ENCODE measurements at regions not wholly inside any gene's neighbourhood (a gene's known extent, or its start where the extent isn't known, plus 50 kb on each side); places are given as distances from the start of the nearest gene placed in this dataset.

- Mint-ChIP-seq H3K4me1 (no peaks in the 10 kb centered on the region), H3K36me3 (ENCODE audit: low read depth) (no peaks in the 10 kb centered on the region), H3K9me3 (peaks cover 3% of the 10 kb centered on the region), H3K4me3 (no peak overlapping the region), H3K27me3 (peaks cover 3% of the 10 kb centered on the region), H3K27ac (no peak overlapping the region)
- no peak for ATAC-seq
- DNase-seq, result no peak
These were observed 246.9 kb upstream of the GLI3 start for GRCh38 chr7:42483886-42484285.

GRCh38 chr7:42479816-42480633 is 243.0 kb upstream of the GLI3 start:
- Mint-ChIP-seq H3K27me3 (peaks cover 3% of the 10 kb centered on the region), H3K4me1 (no peaks in the 10 kb centered on the region), H3K9me3 (no peaks in the 10 kb centered on the region), H3K4me3 (no peak overlapping the region), H3K27ac (no peak overlapping the region), H3K36me3 (ENCODE audit: low read depth) (no peaks in the 10 kb centered on the region)
- ATAC-seq, result no peak
- DNase-seq, result no peak

- Mint-ChIP-seq H3K4me1 (no peaks in the 10 kb centered on the region), H3K4me3 (no peak overlapping the region)
These were observed 242.4 kb upstream of the GLI3 start for GRCh38 chr7:42479452-42479815.

GRCh38 chr7:42478717-42479116 is 241.7 kb upstream of the GLI3 start:
- DNase-seq (no peak), ATAC-seq (no peak)
- no peak overlapping the region for H3K4me3 Mint-ChIP-seq

More at GRCh38 chr7:42479452-42479815, 242.4 kb upstream of the GLI3 start:
- ATAC-seq (no peak), DNase-seq (no peak)
- Mint-ChIP-seq H3K9me3 (peaks cover 3% of the 10 kb centered on the region), H3K27ac (no peak overlapping the region), H3K27me3 (peaks cover 3% of the 10 kb centered on the region), H3K36me3 (ENCODE audit: low read depth) (no peaks in the 10 kb centered on the region)

GRCh38 chr7:42476255-42476654 is 239.2 kb upstream of the GLI3 start:
- Mint-ChIP-seq H3K36me3 (ENCODE audit: low read depth) (no peaks in the 10 kb centered on the region), H3K27ac (no peak overlapping the region), H3K27me3 (peaks cover 2% of the 10 kb centered on the region), H3K4me3 (no peak overlapping the region), H3K9me3 (peaks cover 8% of the 10 kb centered on the region), H3K4me1 (peaks cover 6% of the 10 kb centered on the region)
- DNase-seq (no peak), ATAC-seq (no peak)

More at GRCh38 chr7:42478717-42479116, 241.7 kb upstream of the GLI3 start:
- H3K36me3 Mint-ChIP-seq (ENCODE audit: low read depth), result no peaks in the 10 kb centered on the region
- H3K27me3 Mint-ChIP-seq, result peaks cover 3% of the 10 kb centered on the region
- peaks cover 3% of the 10 kb centered on the region for H3K9me3 Mint-ChIP-seq
- no peaks in the 10 kb centered on the region for H3K4me1 Mint-ChIP-seq
- H3K27ac Mint-ChIP-seq, result no peak overlapping the region

- Mint-ChIP-seq H3K4me1 (peaks cover 6% of the 10 kb centered on the region), H3K36me3 (ENCODE audit: low read depth) (no peaks in the 10 kb centered on the region), H3K9me3 (peaks cover 8% of the 10 kb centered on the region), H3K4me3 (no peak overlapping the region), H3K27me3 (peaks cover 2% of the 10 kb centered on the region), H3K27ac (no peak overlapping the region)
- DNase-seq (no peak), ATAC-seq (no peak)
These were observed 238.1 kb upstream of the GLI3 start for GRCh38 chr7:42475082-42475481.

- H3K36me3 Mint-ChIP-seq (ENCODE audit: low read depth), result no peaks in the 10 kb centered on the region
- peaks cover 6% of the 10 kb centered on the region for H3K4me1 Mint-ChIP-seq
- H3K9me3 Mint-ChIP-seq, result peaks cover 8% of the 10 kb centered on the region
- no peak overlapping the region for H3K27ac Mint-ChIP-seq
- ATAC-seq (no peak), DNase-seq (no peak)
- peaks cover 2% of the 10 kb centered on the region for H3K27me3 Mint-ChIP-seq
- H3K4me3 Mint-ChIP-seq, result no peak overlapping the region
These were observed 236.1 kb upstream of the GLI3 start for GRCh38 chr7:42473099-42473498.

GRCh38 chr7:42471573-42472174 is 234.7 kb upstream of the GLI3 start:
- peaks cover 8% of the 10 kb centered on the region for H3K9me3 Mint-ChIP-seq
- H3K27ac Mint-ChIP-seq, result no peak overlapping the region
- ATAC-seq (peak; percentile 83), DNase-seq (no peak)
- H3K36me3 Mint-ChIP-seq (ENCODE audit: low read depth), result no peaks in the 10 kb centered on the region
- H3K4me3 Mint-ChIP-seq, result no peak overlapping the region
- H3K4me1 Mint-ChIP-seq, result peaks cover 6% of the 10 kb centered on the region
- peaks cover 2% of the 10 kb centered on the region for H3K27me3 Mint-ChIP-seq

- Mint-ChIP-seq H3K36me3 (ENCODE audit: low read depth) (no peaks in the 10 kb centered on the region), H3K27ac (no peak overlapping the region), H3K27me3 (peaks cover 2% of the 10 kb centered on the region), H3K4me3 (no peak overlapping the region), H3K4me1 (peaks cover 6% of the 10 kb centered on the region), H3K9me3 (peaks cover 5% of the 10 kb centered on the region)
- no peak for DNase-seq
- ATAC-seq, result no peak
These were observed 232.3 kb upstream of the GLI3 start for GRCh38 chr7:42469341-42469740.

GRCh38 chr7:42468471-42468870 is 231.5 kb upstream of the GLI3 start:
- Mint-ChIP-seq H3K27me3 (peaks cover 2% of the 10 kb centered on the region), H3K36me3 (ENCODE audit: low read depth) (no peaks in the 10 kb centered on the region), H3K27ac (no peak overlapping the region), H3K4me1 (peaks cover 6% of the 10 kb centered on the region), H3K9me3 (peaks cover 5% of the 10 kb centered on the region), H3K4me3 (no peak overlapping the region)
- DNase-seq (no peak), ATAC-seq (no peak)

- no peak for DNase-seq
These were observed 224.5 kb upstream of the GLI3 start for GRCh38 chr7:42461537-42461936.

GRCh38 chr7:42460933-42461332 is 223.9 kb upstream of the GLI3 start:
- Mint-ChIP-seq H3K36me3 (ENCODE audit: low read depth) (no peaks in the 10 kb centered on the region), H3K27ac (no peak overlapping the region), H3K4me3 (no peak overlapping the region), H3K27me3 (no peaks in the 10 kb centered on the region), H3K4me1 (no peaks in the 10 kb centered on the region), H3K9me3 (no peaks in the 10 kb centered on the region)
- ATAC-seq (no peak), DNase-seq (no peak)

More at GRCh38 chr7:42461537-42461936, 224.5 kb upstream of the GLI3 start:
- Mint-ChIP-seq H3K27me3 (no peaks in the 10 kb centered on the region), H3K9me3 (no peaks in the 10 kb centered on the region), H3K4me3 (no peak overlapping the region), H3K36me3 (ENCODE audit: low read depth) (no peaks in the 10 kb centered on the region), H3K27ac (no peak overlapping the region), H3K4me1 (no peaks in the 10 kb centered on the region)
- ATAC-seq, result no peak

- no peaks in the 10 kb centered on the region for H3K9me3 Mint-ChIP-seq
- H3K27ac Mint-ChIP-seq, result no peak overlapping the region
- no peak overlapping the region for H3K4me3 Mint-ChIP-seq
- DNase-seq (no peak), ATAC-seq (no peak)
- H3K36me3 Mint-ChIP-seq (ENCODE audit: low read depth), result no peaks in the 10 kb centered on the region
- H3K4me1 Mint-ChIP-seq, result no peaks in the 10 kb centered on the region
- H3K27me3 Mint-ChIP-seq, result no peaks in the 10 kb centered on the region
These were observed 223.1 kb upstream of the GLI3 start for GRCh38 chr7:42460148-42460547.

GRCh38 chr7:42457663-42458062 is 220.7 kb upstream of the GLI3 start:
- H3K4me3 Mint-ChIP-seq, result no peak overlapping the region
- H3K9me3 Mint-ChIP-seq, result no peaks in the 10 kb centered on the region
- DNase-seq, result no peak
- ATAC-seq, result no peak
- no peak overlapping the region for H3K27ac Mint-ChIP-seq
- H3K27me3 Mint-ChIP-seq, result no peaks in the 10 kb centered on the region
- H3K36me3 Mint-ChIP-seq (ENCODE audit: low read depth), result no peaks in the 10 kb centered on the region
- no peaks in the 10 kb centered on the region for H3K4me1 Mint-ChIP-seq

GRCh38 chr7:42456756-42457276 is 219.8 kb upstream of the GLI3 start:
- no peaks in the 10 kb centered on the region for H3K4me1 Mint-ChIP-seq
- DNase-seq, result no peak
- H3K27me3 Mint-ChIP-seq, result peaks cover 2% of the 10 kb centered on the region
- no peaks in the 10 kb centered on the region for H3K36me3 Mint-ChIP-seq (ENCODE audit: low read depth)
- ATAC-seq, result no peak
- H3K4me3 Mint-ChIP-seq, result no peak overlapping the region
- no peak overlapping the region for H3K27ac Mint-ChIP-seq
- no peaks in the 10 kb centered on the region for H3K9me3 Mint-ChIP-seq
